Fibroblast of gingiva (primary cell): ENCODE measurements at regions not wholly inside any gene's neighbourhood (a gene's known extent, or its start where the extent isn't known, plus 50 kb on each side); places are given as distances from the start of the nearest gene placed in this dataset.

ENCODE experiments used
- DNase-seq: peaks from one replicate; pipeline ENCODE4 v3.0.0-alpha.2; 2011; ENCODE audit warnings: low read depth

GRCh38 chr1:82441402-82441801 lies 640.7 kb downstream of the ADGRL2 start:
- no peak for DNase-seq

GRCh38 chr1:82423174-82423815 lies 622.6 kb downstream of the ADGRL2 start:
- no peak for DNase-seq

- DNase-seq: no peak
Observed at GRCh38 chr1:82421782-82422181, 621.0 kb downstream of the ADGRL2 start.

GRCh38 chr1:82420584-82420983 lies 619.9 kb downstream of the ADGRL2 start:
- no peak for DNase-seq

GRCh38 chr1:82411605-82412004 lies 610.9 kb downstream of the ADGRL2 start:
- DNase-seq: no peak

- DNase-seq: no peak
Observed at GRCh38 chr1:82405333-82405732, 604.6 kb downstream of the ADGRL2 start.

- no peak for DNase-seq
Observed at GRCh38 chr1:82401116-82401515, 600.4 kb downstream of the ADGRL2 start.

GRCh38 chr1:82400521-82400920 lies 599.8 kb downstream of the ADGRL2 start:
- no peak for DNase-seq

- DNase-seq: no peak
Observed at GRCh38 chr1:82399093-82399492, 598.4 kb downstream of the ADGRL2 start.

- DNase-seq: no peak
Observed at GRCh38 chr1:82398357-82398756, 597.6 kb downstream of the ADGRL2 start.

GRCh38 chr1:82395440-82395839 lies 594.7 kb downstream of the ADGRL2 start:
- DNase-seq: no peak

- no peak for DNase-seq
Observed at GRCh38 chr1:82392946-82393345, 592.2 kb downstream of the ADGRL2 start.

- peak; percentile 72 for DNase-seq
Observed at GRCh38 chr1:82392513-82392912, 591.8 kb downstream of the ADGRL2 start.

GRCh38 chr1:82391712-82392111 lies 591.0 kb downstream of the ADGRL2 start:
- peak; percentile 87 for DNase-seq

- no peak for DNase-seq
Observed at GRCh38 chr1:82390627-82391026, 589.9 kb downstream of the ADGRL2 start.

GRCh38 chr1:82388679-82389078 lies 587.9 kb downstream of the ADGRL2 start:
- no peak for DNase-seq

- no peak for DNase-seq
Observed at GRCh38 chr1:82387012-82387366, 586.3 kb downstream of the ADGRL2 start.

GRCh38 chr1:82386365-82387011 lies 585.8 kb downstream of the ADGRL2 start:
- peak; percentile 11 for DNase-seq

GRCh38 chr1:82384776-82385175 lies 584.0 kb downstream of the ADGRL2 start:
- no peak for DNase-seq

- peak; percentile 42 for DNase-seq
Observed at GRCh38 chr1:82377201-82377884, 576.6 kb downstream of the ADGRL2 start.

GRCh38 chr1:82373710-82374109 lies 573.0 kb downstream of the ADGRL2 start:
- no peak for DNase-seq

GRCh38 chr1:82371844-82372498 lies 571.2 kb downstream of the ADGRL2 start:
- DNase-seq: no peak

GRCh38 chr1:82367456-82367855 lies 566.7 kb downstream of the ADGRL2 start:
- DNase-seq: no peak
